ENCODE measurements at regions not wholly inside any gene's neighbourhood (a gene's known extent, or its start where the extent isn't known, plus 50 kb on each side); places are given as distances from the start of the nearest gene placed in this dataset.

- no peak for TF ChIP-seq PATZ1 (CRISPR knock-in tag; IDR thresholded peaks at IDR 0.05; ENCODE audit: borderline replicate concordance)
- TF ChIP-seq ZFP3 (CRISPR knock-in tag; IDR thresholded peaks at IDR 0.05), result no peak
- no peak for TF ChIP-seq CSDC2 (CRISPR knock-in tag; IDR thresholded peaks at IDR 0.05)
- TF ChIP-seq POU6F1 (CRISPR knock-in tag; IDR thresholded peaks at IDR 0.05; ENCODE audit: borderline replicate concordance, low read depth), result no peak
- TF ChIP-seq ZNF8 (CRISPR knock-in tag; IDR thresholded peaks at IDR 0.05), result no peak
- no peak for TF ChIP-seq ARNTL (CRISPR knock-in tag; IDR thresholded peaks at IDR 0.05; ENCODE audit: borderline replicate concordance, low read depth)
- TF ChIP-seq RARB (CRISPR knock-in tag; IDR thresholded peaks at IDR 0.05), result no peak
- no peak for TF ChIP-seq ZNF565 (CRISPR knock-in tag; conservative IDR thresholded peaks at IDR 0.05; ENCODE audit: low read depth)
- TF ChIP-seq CSRNP3 (CRISPR knock-in tag; IDR thresholded peaks at IDR 0.05), result no peak
- no peak for TF ChIP-seq ZC3H10 (CRISPR knock-in tag; IDR thresholded peaks at IDR 0.05)
Observed at GRCh38 chr14:55867311-55867710, 250.9 kb upstream of the PELI2 start.

Data from SK-N-SH treated with all-trans-retinoic acid at 6 μM for 48 hours (cell line).